GM21786 (cell line): ENCODE measurements at regions not wholly inside any gene's neighbourhood (a gene's known extent, or its start where the extent isn't known, plus 50 kb on each side); places are given as distances from the start of the nearest gene placed in this dataset.

Source experiments
- ATAC-seq: cut with Tn5 transposase; IDR thresholded peaks from one replicate; pipeline ENCODE4 v1.9.1; 2021; ENCODE audit not compliant: unreplicated experiment

DNA sequence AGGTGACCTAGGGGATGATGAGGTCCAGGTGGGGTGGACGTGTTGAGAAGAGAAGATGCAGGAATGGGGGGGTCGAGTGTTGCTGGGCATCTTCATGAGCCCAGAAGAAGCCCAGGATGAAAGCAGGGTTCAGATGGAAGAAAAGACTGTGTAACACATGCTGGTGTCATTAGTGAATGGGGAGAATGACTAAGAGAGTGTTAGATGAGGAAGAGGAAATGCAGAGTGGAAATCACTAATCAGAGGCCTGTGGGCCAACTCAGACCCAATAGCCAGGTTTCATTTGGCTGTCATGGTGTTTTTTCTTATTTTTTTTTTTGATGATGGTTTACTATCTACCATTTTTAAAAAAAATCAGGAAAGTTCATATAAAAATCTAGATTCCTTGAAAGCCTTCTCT lies 180.8 kb upstream of the CAMK1G start:
- no peak for ATAC-seq

DNA sequence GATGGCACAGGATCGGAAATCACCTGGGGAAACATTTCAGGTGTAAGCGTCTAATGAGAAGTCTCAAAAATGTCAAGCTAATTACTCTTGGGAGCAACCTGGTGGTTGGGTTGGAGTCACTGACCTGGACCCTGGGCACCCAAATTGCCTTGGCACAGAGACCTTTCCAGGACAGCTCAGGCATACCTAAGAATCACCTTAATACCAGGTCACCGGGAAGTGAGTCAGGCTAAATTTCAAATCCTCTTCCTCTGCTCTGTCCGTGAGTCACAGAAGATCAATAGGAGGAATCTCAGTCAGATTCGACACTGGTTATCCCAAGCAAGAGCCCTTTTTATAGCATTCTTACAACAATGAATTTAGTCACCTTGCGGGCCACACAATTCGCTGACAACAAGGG lies 179.6 kb upstream of the CAMK1G start:
- ATAC-seq = no peak

GRCh38 chr1:209404577-209404976 lies 178.9 kb upstream of the CAMK1G start:
- ATAC-seq = no peak

DNA sequence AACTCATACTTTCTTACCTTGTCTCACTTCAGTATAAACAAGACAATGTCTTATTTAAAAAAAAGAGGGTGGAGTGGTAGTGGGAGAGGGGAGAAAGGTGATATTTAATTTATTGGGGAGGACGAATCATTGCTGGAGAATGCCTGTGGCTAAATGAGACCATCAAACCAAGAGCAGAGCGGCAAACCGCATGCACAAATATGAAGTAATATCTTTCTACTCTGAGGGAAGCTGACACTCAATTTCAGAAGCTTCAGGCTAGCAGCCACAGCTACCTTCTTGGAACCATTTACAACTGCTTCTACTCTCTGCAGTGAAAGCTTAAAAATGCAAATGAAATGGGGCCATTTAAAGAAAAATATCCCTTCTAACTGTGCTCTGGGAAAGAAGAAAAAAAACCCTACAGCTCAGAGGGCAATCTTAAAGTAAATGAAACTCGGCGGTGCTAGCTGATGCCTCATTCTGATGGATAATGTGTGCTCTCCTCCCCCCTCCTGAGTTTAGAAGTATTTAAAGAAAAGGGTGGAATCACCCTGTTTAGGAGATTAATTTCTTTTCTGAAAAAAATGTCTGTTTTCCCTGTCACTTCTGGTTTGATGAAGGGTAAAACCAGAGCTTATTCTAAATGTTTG lies 178.2 kb upstream of the CAMK1G start:
- ATAC-seq = no peak

DNA sequence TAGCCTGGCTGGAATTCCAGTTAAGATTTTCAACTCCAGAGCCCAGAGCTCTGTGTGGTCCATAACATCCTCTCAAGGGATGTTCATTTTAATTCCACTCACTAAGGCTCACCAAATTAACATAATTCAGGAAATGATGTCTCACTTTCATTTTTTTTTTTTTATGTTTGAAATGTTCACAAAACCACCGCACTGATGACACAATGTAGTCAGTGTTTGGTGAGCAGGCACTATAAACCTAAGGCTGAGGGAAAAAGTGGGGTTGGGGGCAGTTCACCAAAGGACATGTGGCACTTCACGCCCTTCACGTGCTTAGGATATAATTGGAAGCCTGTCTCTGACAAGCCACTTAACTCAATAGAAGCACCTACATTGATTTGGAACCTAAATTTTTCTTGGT lies 177.3 kb upstream of the CAMK1G start:
- no peak for ATAC-seq

GRCh38 chr1:209406595-209406994 lies 176.9 kb upstream of the CAMK1G start:
- ATAC-seq = no peak

DNA sequence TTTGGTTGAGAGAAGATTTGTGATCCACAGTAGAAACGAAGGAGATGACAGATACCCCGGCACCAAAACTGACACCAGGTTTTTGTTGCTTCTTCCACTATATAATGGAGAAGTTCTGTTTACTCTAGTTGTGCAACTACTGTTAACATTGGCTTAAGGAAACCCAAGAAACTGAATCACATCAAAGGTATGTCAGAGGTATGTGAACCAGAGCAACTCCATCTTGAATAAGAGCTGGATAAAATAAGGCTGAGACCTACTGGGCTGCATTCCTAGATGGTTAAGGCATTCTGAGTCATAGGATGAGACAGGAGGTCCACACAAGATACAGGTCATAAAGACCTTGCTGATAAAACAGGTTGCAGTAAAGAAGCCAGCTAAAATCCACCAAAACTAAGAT lies 173.7 kb upstream of the CAMK1G start:
- ATAC-seq = no peak

DNA sequence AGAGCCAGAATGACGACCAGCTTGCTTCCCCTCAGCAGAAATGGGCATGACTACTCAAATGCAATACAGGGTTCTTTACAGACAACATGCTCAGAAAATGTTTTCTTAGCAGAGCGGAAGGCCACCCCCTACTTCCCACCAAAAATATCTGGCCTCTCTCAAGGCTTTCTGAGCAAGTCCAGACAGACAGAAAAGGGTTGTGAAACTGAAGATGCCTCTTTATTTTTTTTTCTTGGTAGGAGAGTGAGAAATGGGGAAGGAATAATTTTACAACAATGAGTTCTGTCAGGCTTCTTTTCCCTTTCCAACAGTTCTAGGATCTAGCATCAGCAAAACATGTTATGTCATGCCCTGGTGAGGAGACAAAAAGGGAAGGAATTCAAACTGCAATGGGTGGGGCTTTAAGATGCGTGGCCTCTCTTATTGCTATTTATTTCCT lies 172.0 kb upstream of the CAMK1G start:
- no peak for ATAC-seq

- no peak for ATAC-seq
Observed at GRCh38 chr1:209412036-209412435, 171.5 kb upstream of the CAMK1G start.

GRCh38 chr1:209412566-209412965 lies 170.9 kb upstream of the CAMK1G start:
- no peak for ATAC-seq

DNA sequence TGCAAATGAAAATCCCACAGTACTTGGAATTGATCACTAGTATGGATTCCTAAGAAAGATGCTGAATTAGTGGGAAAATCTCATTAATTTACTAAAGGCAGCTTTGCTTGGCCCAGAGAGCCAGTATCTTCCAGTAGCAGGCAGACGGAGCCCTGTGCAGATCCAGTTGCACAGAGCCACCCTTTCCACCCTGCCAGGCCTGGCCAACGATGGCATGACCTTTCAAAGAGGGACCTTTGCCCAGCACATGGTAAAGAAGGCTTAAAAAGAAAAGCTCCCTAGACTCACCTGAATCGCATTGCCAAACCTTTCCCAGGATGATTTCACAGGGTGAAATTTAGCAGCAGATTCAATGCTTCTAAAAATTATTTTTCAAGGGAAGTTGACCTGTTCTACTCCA lies 170.5 kb upstream of the CAMK1G start:
- no peak for ATAC-seq

DNA sequence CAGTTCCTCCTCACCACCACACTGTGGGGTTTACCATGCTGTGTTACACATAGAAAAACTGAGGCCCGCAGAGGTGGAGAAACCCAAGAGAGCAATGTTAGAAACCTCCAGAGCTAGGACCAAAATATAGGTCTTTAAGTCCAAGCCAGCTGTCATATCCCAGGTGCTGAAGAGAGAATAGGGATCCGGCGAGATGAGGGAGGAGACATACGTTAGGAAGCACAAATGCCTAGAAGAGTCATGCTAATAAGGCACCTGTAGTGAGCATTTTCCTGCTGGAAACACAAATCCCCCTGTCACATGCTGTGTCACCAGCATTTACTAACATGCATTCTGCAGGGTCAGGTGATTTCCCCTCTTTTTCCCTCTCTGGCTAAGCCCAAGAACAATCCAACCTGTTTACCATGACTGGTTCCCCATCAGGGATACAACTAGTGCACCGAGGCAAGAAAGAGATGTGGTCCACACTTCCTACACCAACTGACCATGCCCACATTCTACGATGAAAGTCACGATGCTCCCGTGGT lies 168.6 kb upstream of the CAMK1G start:
- no peak for ATAC-seq

DNA sequence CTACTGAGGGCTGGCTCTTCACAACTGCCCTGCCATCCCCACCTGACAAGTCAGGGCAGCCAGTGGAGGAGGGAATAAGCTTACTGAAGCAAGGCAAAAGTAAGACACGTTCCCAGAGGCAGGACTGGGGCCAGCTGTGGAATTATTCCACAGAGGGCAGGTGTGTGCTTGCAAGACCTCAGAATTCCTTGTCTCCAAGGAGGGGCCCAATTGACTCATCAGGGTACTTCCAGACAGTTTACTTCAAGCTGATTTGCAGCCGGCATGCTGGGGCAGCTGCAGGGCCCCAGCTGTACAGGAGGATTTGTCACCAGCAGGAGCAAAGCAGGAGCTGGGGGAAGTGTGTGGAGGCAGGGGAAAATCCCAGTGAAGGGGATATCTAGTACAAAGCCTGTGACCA lies 167.5 kb upstream of the CAMK1G start:
- no peak for ATAC-seq

- ATAC-seq = no peak
Observed at GRCh38 chr1:209416716-209417115, 166.8 kb upstream of the CAMK1G start.

DNA sequence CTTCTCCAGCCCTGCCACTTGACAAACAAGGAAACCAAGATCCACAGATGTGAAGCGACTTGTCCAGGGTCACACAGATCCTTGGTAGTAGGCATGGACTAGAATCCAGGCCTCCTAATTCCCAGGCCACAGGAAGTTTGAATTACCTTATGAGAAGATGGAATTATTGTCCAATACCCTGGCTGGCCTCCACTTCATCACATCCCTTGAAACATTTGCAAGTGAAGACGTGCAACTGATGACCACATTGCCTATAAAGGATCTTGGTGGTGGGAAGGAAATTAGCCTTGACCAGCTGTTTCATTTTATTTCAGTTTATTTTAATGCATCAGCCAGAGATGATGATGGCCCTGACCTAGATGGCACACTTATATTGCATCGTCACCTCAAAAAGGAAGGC lies 165.8 kb upstream of the CAMK1G start:
- no peak for ATAC-seq

DNA sequence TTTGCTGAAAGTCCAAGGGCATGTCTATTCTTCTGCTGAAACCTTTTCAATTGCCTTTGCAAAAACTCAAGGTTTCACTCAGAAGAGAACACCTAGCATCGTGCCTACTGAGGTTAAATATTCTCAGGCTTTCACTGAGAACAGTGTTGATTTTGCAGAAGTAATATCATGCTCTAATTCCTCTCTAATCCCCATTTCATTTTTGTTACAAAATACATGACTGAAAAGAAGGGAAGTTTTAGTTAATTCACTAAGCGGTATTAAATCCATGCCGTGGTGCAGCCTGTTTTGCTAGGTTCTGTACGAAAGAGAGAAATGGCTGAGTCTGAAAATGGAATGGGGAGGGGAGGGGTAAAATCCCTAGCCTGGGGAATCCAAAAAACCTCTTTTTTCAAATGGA lies 163.2 kb upstream of the CAMK1G start:
- no peak for ATAC-seq

GRCh38 chr1:209421186-209421585 lies 162.3 kb upstream of the CAMK1G start:
- ATAC-seq = no peak

DNA sequence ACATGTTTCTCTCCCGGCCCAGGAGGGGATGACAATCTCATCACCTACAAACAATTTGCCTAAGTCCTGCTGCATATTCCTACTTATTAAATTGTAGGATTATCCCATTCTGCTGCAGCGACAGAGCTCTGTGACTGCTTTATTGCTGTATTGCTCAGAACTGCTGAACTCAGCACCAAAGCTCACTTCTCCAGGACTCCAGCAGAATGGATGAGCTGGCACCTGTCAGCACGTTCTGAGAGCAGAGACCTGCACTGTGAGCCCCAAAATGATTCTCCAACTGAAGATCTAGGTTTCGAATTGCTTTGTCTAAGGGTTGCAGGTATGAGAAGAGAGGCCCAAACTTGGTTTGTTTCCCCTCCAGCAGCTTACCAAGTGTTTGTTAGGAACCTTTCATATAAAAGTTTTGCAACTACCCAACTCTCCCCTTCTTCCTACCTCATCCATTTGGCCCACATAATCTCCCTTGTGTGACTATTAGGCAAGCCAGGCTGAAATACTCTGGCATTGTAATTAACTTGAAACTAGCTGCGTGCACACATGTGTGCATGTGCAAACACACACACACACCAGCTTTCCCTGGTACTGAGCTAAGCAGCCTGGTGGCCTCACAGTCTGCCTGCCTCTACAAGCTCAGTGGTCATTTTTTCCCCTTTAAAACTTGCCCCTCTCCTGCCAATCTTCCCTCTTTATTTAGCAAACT lies 161.4 kb upstream of the CAMK1G start:
- no peak for ATAC-seq

DNA sequence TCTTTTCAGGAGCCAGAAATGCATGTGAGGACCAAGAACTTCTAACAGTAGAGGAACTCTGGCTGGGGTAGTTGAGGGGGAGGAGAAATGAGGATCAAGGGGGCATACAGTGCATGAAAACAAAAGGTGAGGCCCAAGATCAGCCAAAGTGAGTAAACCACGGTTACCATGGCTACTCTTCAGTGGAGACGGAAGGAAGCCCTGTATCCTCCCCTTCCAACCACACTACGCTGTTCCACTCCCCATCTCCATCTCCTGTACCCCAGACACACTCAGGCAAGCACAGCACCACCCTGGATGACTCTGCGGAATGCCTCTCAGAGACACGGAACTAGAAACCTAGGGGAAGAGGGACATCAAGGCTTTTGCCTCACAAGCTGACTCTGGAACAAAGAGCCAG lies 157.6 kb upstream of the CAMK1G start:
- ATAC-seq = no peak

GRCh38 chr1:209427277-209427676 lies 156.2 kb upstream of the CAMK1G start:
- no peak for ATAC-seq

DNA sequence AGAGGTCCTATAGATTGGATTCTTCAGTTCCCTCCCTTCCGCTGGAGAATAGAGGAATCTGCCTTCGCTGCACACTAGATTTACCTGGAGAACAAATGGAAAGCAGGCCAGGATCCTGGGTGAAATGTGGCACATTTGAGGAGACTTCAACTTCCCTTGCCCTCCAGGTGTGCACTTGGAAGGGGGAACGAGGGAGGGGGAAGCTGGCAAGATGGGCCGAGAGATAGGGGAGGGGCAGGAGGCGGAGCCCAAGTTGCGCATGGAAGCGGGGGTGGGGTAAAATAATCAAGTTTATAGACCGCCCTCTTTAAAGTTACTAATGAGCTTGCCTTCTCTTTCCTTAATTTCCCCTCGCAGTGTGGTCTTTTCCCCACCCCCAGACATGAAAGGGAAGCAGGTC lies 155.7 kb upstream of the CAMK1G start:
- no peak for ATAC-seq

GRCh38 chr1:209428241-209428921 lies 155.1 kb upstream of the CAMK1G start:
- no peak for ATAC-seq
